HCT116 (cell line): ENCODE measurements at regions not wholly inside any gene's neighbourhood (a gene's known extent, or its start where the extent isn't known, plus 50 kb on each side); places are given as distances from the start of the nearest gene placed in this dataset.

ENCODE experiments used
- ATAC-seq: fragments of 200-7000 bp; cut with Tn5 transposase; 2 replicates; pipeline ENCODE4 v1.9.1; 2020; ENCODE audit warnings: mild to moderate bottlenecking, moderate library complexity
- BruUV-seq: library from RNA; stranded (reverse); fragments of 400-500 nt; replicated peaks from 2 replicates; lab custom pipeline; 2021; lab: Mats Ljungman, UMichigan
- CTCF ChIA-PET: fragments of 300-600 bp; sonication (Branson Sonifier 250); formaldehyde crosslinking; loops from one replicate; lab custom pipeline; 2021; ENCODE audit warnings: antibody characterized with exemption; lab: Charles Lee
- POLR2A ChIA-PET: fragments of 300-600, 350-600 bp; sonication (Branson Sonifier 250); formaldehyde crosslinking; loops from one replicate; lab custom pipeline; 2021; ENCODE audit warnings: antibody characterized with exemption; lab: Charles Lee
- RAD21 ChIA-PET, 2 experiments: fragments of 300-600 bp; sonication (Branson Sonifier 250); formaldehyde crosslinking; loops; one replicate each; lab custom pipeline; 2023; ENCODE audit warnings: low total read pairs in 2 of 2; ENCODE audit not compliant: uncharacterized antibody in 2 of 2, unreplicated experiment in 2 of 2, low non-redundant PET in 1 of 2; lab: Charles Lee
- DNase-seq: peaks from one replicate; pipeline ENCODE4 v3.0.0-alpha.2; 2010; ENCODE audit warnings: low read depth, low spot score
- H2AFZ ChIP-seq: fragments of 200-600 bp; shearing (Covaris generic), sonication (generic); 2 replicates; pipeline ENCODE4 v1.6.1; 2017; ENCODE audit warnings: low read depth, mixed run types, mixed read lengths, antibody characterized with exemption, low read length; ENCODE audit not compliant: poor library complexity, severe bottlenecking
- H3K27ac ChIP-seq: 2 replicates; pipeline ENCODE4 v1.5.1; 2012; ENCODE audit warnings: low read depth, low read length
- H3K27me3 ChIP-seq: fragments of 200-600 bp; sonication (generic); 2 replicates; pipeline ENCODE4 v1.6.1; 2016; ENCODE audit warnings: mixed run types, low read length, mixed read lengths; ENCODE audit not compliant: insufficient read depth
- H3K36me3 ChIP-seq, 2 experiments: fragments of 200-500 bp in 1 of 2; fragments of 200-600 bp in 1 of 2; sonication (Bioruptor generic) in 1 of 2; sonication (generic) in 1 of 2; 2 replicates each; pipeline versions ENCODE4 v1.5.1 to v1.6.1; 2014 to 2016; ENCODE audit warnings: low read length in 2 of 2, inconsistent platforms in 1 of 2, mixed read lengths in 1 of 2, mixed run types in 1 of 2; ENCODE audit not compliant: insufficient read depth in 2 of 2, control insufficient read depth in 1 of 2
- H3K4me1 ChIP-seq, 2 experiments: fragments of 200-600 bp in 1 of 2; sonication (generic) in 1 of 2; 2 replicates each; pipeline versions ENCODE4 v1.5.1 to v1.6.1; 2012 to 2017; ENCODE audit warnings: low read length in 2 of 2, inconsistent platforms in 1 of 2, mild to moderate bottlenecking in 1 of 2, mixed read lengths in 1 of 2, mixed run types in 1 of 2, moderate library complexity in 1 of 2; ENCODE audit not compliant: insufficient read depth in 2 of 2, control insufficient read depth in 1 of 2
- H3K4me2 ChIP-seq: fragments of 200-600 bp; sonication (generic); 2 replicates; pipeline ENCODE4 v1.6.1; 2017; ENCODE audit warnings: mixed run types, low read length, mixed read lengths
- H3K4me3 ChIP-seq, 2 experiments: fragments of 200-600 bp in 1 of 2; sonication (generic) in 1 of 2; replicated peaks in 1 of 2; 2 replicates each; pipeline ENCODE4 v1.5.1; 2011 to 2016; ENCODE audit warnings: low read length in 2 of 2, control low read depth in 1 of 2, low read depth in 1 of 2, mild to moderate bottlenecking in 1 of 2, mixed read lengths in 1 of 2, mixed run types in 1 of 2
- H3K79me2 ChIP-seq: fragments of 200-600 bp; sonication (generic); 2 replicates; pipeline ENCODE4 v1.6.1; 2017; ENCODE audit warnings: mild to moderate bottlenecking, mixed run types, low read length, moderate library complexity, mixed read lengths; ENCODE audit not compliant: insufficient read depth
- H3K9ac ChIP-seq: fragments of 200-600 bp; sonication (generic); 2 replicates; pipeline ENCODE4 v1.6.1; 2016; ENCODE audit warnings: low read length, mixed read lengths
- H3K9me2 ChIP-seq: fragments of 200-600 bp; sonication (generic), shearing (Covaris generic); 2 replicates; pipeline ENCODE4 v1.6.1; 2017; ENCODE audit warnings: mixed run types, mild to moderate bottlenecking, moderate library complexity; ENCODE audit not compliant: insufficient read depth
- H3K9me3 ChIP-seq, 2 experiments: fragments of 200-500 bp in 1 of 2; fragments of 200-600 bp in 1 of 2; sonication (Bioruptor generic) in 1 of 2; sonication (generic) in 1 of 2; 2 replicates each; pipeline ENCODE4 v1.6.1; 2014 to 2017; ENCODE audit warnings: low read length in 2 of 2, mixed read lengths in 2 of 2, inconsistent platforms in 1 of 2, low read depth in 1 of 2, mild to moderate bottlenecking in 1 of 2, mixed run types in 1 of 2, moderate library complexity in 1 of 2; ENCODE audit not compliant: control insufficient read depth in 1 of 2, insufficient read depth in 1 of 2
- H4K20me1 ChIP-seq: fragments of 200-600 bp; sonication (generic), shearing (Covaris generic); 2 replicates; pipeline ENCODE4 v1.6.1; 2017; ENCODE audit warnings: mixed run types, mild to moderate bottlenecking, moderate library complexity; ENCODE audit not compliant: insufficient read depth
- CTCF ChIP-seq, 3 experiments: fragments of 200-600 bp in 1 of 3; sonication (generic) in 1 of 3; IDR thresholded peaks in 2 of 3; conservative IDR thresholded peaks in 1 of 3; 2 replicates each; pipeline ENCODE4 v1.5.1; 2012 to 2017; ENCODE audit warnings: low read depth in 2 of 3, low read length in 2 of 3, antibody characterized with exemption in 1 of 3, borderline replicate concordance in 1 of 3, control low read depth in 1 of 3, mild to moderate bottlenecking in 1 of 3, mixed read lengths in 1 of 3, mixed run types in 1 of 3, moderate library complexity in 1 of 3; ENCODE audit not compliant: insufficient read depth in 1 of 3
- EGR1 ChIP-seq: IDR thresholded peaks from 2 replicates; pipeline ENCODE4 v1.6.1; 2012; ENCODE audit warnings: low read depth
- EZH2 ChIP-seq: fragments of 200-600 bp; sonication (generic); IDR thresholded peaks from 2 replicates; pipeline ENCODE4 v1.6.1; 2017; ENCODE audit warnings: antibody characterized with exemption, mixed run types
- EZH2phosphoT487 ChIP-seq: fragments of 200-600 bp; IDR thresholded peaks from 2 replicates; pipeline ENCODE4 v1.6.1; 2018; ENCODE audit warnings: antibody characterized with exemption, borderline replicate concordance
- FOSL1 ChIP-seq: IDR thresholded peaks from 2 replicates; pipeline ENCODE4 v1.6.1; 2012; ENCODE audit warnings: low read depth
- RAD21 ChIP-seq: IDR thresholded peaks from 2 replicates; pipeline ENCODE4 v1.6.1; 2012; ENCODE audit warnings: low read depth, mild to moderate bottlenecking
- ZBTB33 ChIP-seq: IDR thresholded peaks from 2 replicates; pipeline ENCODE4 v1.6.1; 2011; ENCODE audit warnings: mild to moderate bottlenecking, low read length, moderate library complexity; ENCODE audit not compliant: insufficient replicate concordance; ENCODE audit errors: extremely low read depth
- ZNF274 ChIP-seq: fragments of 200-500 bp; sonication (Bioruptor generic); IDR thresholded peaks from 2 replicates; pipeline ENCODE4 v1.6.1; 2014; ENCODE audit warnings: mild to moderate bottlenecking, low read depth, low read length, inconsistent platforms
- intact Hi-C: fragments of 100-400 bp; cut with micrococcal nuclease; formaldehyde crosslinking; loops from 2 replicates; pipeline ENCODE4 v1.10.0; 2022

- Histone ChIP-seq H3K9me2 (no peaks in the 10 kb centered on the region), H3K9ac (no peak overlapping the region), H3K4me1 (no peaks in the 10 kb centered on the region), H2AFZ (no peak overlapping the region), H3K9me3 (no peaks in the 10 kb centered on the region), H3K27me3 (no peaks in the 10 kb centered on the region), H3K4me2 (no peak overlapping the region), H3K4me3 (no peak overlapping the region), H3K27ac (no peak overlapping the region), H4K20me1 (no peaks in the 10 kb centered on the region), H3K79me2 (no peaks in the 10 kb centered on the region), H3K36me3 (no peaks in the 10 kb centered on the region)
- ATAC-seq (no peak), DNase-seq (no peak)
- TF ChIP-seq RAD21 (no peak), EZH2 (no peak), EZH2phosphoT487 (no peak), FOSL1 (no peak), CTCF (IDR thresholded peaks at IDR 0.05 in 2 of 3, conservative IDR thresholded peaks at IDR 0.05 in 1 of 3; ENCODE audit: borderline replicate concordance in 1 of 3, insufficient read depth in 1 of 3, low read depth in 2 of 3, low read length in 2 of 3) (no peak), EGR1 (no peak), ZNF274 (no peak), ZBTB33 (no peak)
- BruUV-seq, result no TSS peak
- RAD21 ChIA-PET, result no interaction called here
- CTCF ChIA-PET, result no interaction called here
- POLR2A ChIA-PET, result no interaction called here
- intact Hi-C loops, result no loop called here
Measured at GRCh38 chr3:170767576-170767941, 102.4 kb downstream of the RPL22L1 start.
